NT2/D1 (cell line): ENCODE measurements at regions not wholly inside any gene's neighbourhood (a gene's known extent, or its start where the extent isn't known, plus 50 kb on each side); places are given as distances from the start of the nearest gene placed in this dataset.

ENCODE experiments used
- SUZ12 ChIP-seq: IDR thresholded peaks from 2 replicates; pipeline ENCODE4 v1.6.1; 2011; ENCODE audit not compliant: insufficient read length, insufficient read depth; ENCODE audit errors: extremely low read depth
- ZNF274 ChIP-seq: IDR thresholded peaks from 2 replicates; pipeline ENCODE4 v1.6.1; 2011; ENCODE audit warnings: mild to moderate bottlenecking, low read depth, low read length

DNA sequence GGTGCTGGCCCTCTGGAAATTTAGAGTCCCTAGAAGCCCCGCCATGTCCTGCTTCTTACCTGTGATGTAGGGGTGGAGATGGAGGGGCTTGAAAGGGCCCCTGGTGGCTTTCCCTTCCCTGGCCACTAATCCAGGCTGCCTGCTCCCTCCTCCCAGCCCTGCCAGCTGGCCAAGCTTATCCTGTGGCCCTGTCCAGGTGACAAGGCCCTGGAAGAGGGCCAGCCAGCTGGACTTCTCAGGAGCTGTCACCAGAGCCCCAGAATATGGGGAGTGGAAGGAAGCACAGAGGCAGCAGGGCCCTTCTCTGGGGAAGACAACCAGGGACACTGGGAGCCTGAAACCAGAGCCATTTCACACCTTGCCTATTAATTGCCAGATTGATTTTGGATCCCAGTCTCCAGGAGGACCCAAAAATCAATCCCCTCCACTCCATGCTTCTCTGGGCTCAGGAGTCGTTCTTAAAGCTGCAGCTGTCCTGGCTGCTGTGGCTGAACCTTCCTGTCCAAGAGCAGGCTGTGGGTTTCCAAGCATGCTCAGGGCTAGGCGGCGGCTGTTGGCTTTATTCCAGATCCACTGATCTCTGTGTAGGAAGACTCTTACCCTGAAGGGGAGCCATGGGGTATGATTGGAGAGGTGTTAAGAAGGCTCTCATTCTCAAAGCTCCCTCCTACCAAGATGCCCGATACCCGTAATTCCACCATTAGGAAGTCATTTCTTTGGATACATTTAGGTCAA is 52.6 kb upstream of the PCBD1 start:
- no peak for TF ChIP-seq SUZ12
- no peak for TF ChIP-seq ZNF274
